HL-60 (cell line): ENCODE measurements at regions not wholly inside any gene's neighbourhood (a gene's known extent, or its start where the extent isn't known, plus 50 kb on each side); places are given as distances from the start of the nearest gene placed in this dataset.

Experiments used
- DNase-seq, 2 experiments: peaks; one replicate each; pipeline ENCODE4 v3.0.0-alpha.2; 2010 to 2020; ENCODE audit warnings: low read depth in 1 of 2, low spot score in 1 of 2
- H3K27ac ChIP-seq: fragments of 250-450 bp; sonication (Bioruptor Pico); replicated peaks from 2 replicates; pipeline ENCODE4 v1.5.1; 2020; ENCODE audit warnings: mild to moderate bottlenecking, moderate library complexity
- H3K27me3 ChIP-seq: fragments of 250-450 bp; sonication (Bioruptor Pico); 2 replicates; pipeline ENCODE4 v1.5.1; 2021; ENCODE audit warnings: mild to moderate bottlenecking, moderate library complexity; ENCODE audit not compliant: insufficient read depth, poor library complexity, severe bottlenecking
- H3K4me3 ChIP-seq: replicated peaks from 2 replicates; pipeline ENCODE4 v1.5.1; 2011; ENCODE audit warnings: mild to moderate bottlenecking, control low read depth, low read length; ENCODE audit not compliant: insufficient read depth
- CTCF ChIP-seq: IDR thresholded peaks from one replicate; pipeline ENCODE4 v1.5.1; 2011; ENCODE audit warnings: low read length, control low read depth, inconsistent platforms; ENCODE audit not compliant: insufficient read depth
- GABPA ChIP-seq: IDR thresholded peaks from 2 replicates; pipeline ENCODE4 v1.6.1; 2012; ENCODE audit warnings: low read depth
- POLR2AphosphoS5 ChIP-seq: IDR thresholded peaks from 2 replicates; pipeline ENCODE4 v1.6.1; 2012; ENCODE audit warnings: low read depth
- REST ChIP-seq: IDR thresholded peaks from 2 replicates; pipeline ENCODE4 v1.6.1; 2012; ENCODE audit warnings: low read depth; ENCODE audit not compliant: insufficient replicate concordance
- SPI1 ChIP-seq: IDR thresholded peaks from 2 replicates; pipeline ENCODE4 v1.6.1; 2012; ENCODE audit warnings: low read depth, mild to moderate bottlenecking, borderline replicate concordance

- no peak overlapping the region for H3K27ac ChIP-seq
- H3K4me3 ChIP-seq: no peak overlapping the region
- H3K27me3 ChIP-seq: no peaks in the 10 kb centered on the region
- no peak for TF ChIP-seq POLR2AphosphoS5
- no peak for TF ChIP-seq REST
- no peak for TF ChIP-seq CTCF
- TF ChIP-seq GABPA: no peak
- DNase-seq: peak in 1 of 2 experiments; percentile 64
These were observed 188.5 kb upstream of the PROK2 start for GRCh38 chr3:71973274-71974030.

- H3K4me3 ChIP-seq: no peak overlapping the region
- TF ChIP-seq CTCF (no peak), REST (no peak), POLR2AphosphoS5 (no peak), GABPA (no peak), SPI1 (no peak)
- no peak overlapping the region for H3K27ac ChIP-seq
- no peak for DNase-seq
- no peaks in the 10 kb centered on the region for H3K27me3 ChIP-seq
These were observed 187.1 kb upstream of the PROK2 start for GRCh38 chr3:71972031-71972430.

- no peaks in the 10 kb centered on the region for H3K27me3 ChIP-seq
- no peak overlapping the region for H3K4me3 ChIP-seq
- TF ChIP-seq SPI1 (no peak), REST (no peak), GABPA (no peak), POLR2AphosphoS5 (no peak), CTCF (no peak)
- no peak for DNase-seq
- no peak overlapping the region for H3K27ac ChIP-seq
These were observed 183.6 kb upstream of the PROK2 start for GRCh38 chr3:71968544-71968943.
